Progenitor cell of endocrine pancreas (in vitro differentiated cells): ENCODE measurements at regions not wholly inside any gene's neighbourhood (a gene's known extent, or its start where the extent isn't known, plus 50 kb on each side); places are given as distances from the start of the nearest gene placed in this dataset.

Experiments
- DNase-seq: peaks from one replicate; pipeline ENCODE4 v3.0.0; 2021; ENCODE audit warnings: low spot score; ENCODE audit not compliant: unreplicated experiment
- H3K27ac Mint-ChIP-seq: 2 replicates; pipeline ENCODE4 v1.8.0; 2021; ENCODE audit warnings: mild to moderate bottlenecking, moderate library complexity, mixed read lengths
- H3K27me3 Mint-ChIP-seq: 2 replicates; pipeline ENCODE4 v1.8.0; 2021; ENCODE audit warnings: mixed read lengths
- H3K36me3 Mint-ChIP-seq: 2 replicates; pipeline ENCODE4 v1.8.0; 2022; ENCODE audit warnings: mixed read lengths; ENCODE audit not compliant: insufficient read depth
- H3K4me1 Mint-ChIP-seq: 2 replicates; pipeline ENCODE4 v1.8.0; 2021; ENCODE audit warnings: low read depth, mixed read lengths
- H3K4me3 Mint-ChIP-seq: 2 replicates; pipeline ENCODE4 v1.8.0; 2021; ENCODE audit warnings: low read depth, mild to moderate bottlenecking, moderate library complexity, mixed read lengths
- H3K9me3 Mint-ChIP-seq: 2 replicates; pipeline ENCODE4 v1.8.0; 2021; ENCODE audit warnings: low read depth, mixed read lengths
- CTCF ChIP-seq: fragments of 200-600 bp; sonication (generic); IDR thresholded peaks from one replicate; pipeline ENCODE4 v1.5.0; 2021; ENCODE audit warnings: antibody characterized with exemption, mild to moderate bottlenecking; ENCODE audit not compliant: unreplicated experiment

DNA sequence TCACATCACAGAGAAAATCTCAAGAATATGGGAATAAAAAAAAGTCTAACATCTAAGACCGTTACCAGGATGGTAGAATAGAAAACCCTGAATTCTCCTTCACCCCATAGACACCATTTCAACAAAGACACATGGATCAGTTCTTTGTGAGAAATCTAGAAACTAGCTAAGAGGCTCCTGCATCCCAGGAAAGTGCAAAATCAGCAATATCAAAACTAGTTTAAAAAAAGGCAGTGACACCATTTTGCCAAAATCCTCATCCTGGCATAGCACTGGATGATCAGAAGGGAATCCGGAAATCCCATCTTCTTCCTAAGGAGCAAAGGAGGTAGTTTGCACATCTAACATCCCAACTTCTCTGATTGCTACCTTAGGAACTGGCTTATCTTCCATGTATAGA is 88.9 kb upstream of the MAGEE2 start:
- H3K4me3 Mint-ChIP-seq, result no peak overlapping the region
- no peak for DNase-seq
- H3K36me3 Mint-ChIP-seq, result no peaks in the 10 kb centered on the region
- H3K4me1 Mint-ChIP-seq, result peaks cover 6% of the 10 kb centered on the region
- H3K27me3 Mint-ChIP-seq, result no peaks in the 10 kb centered on the region
- peaks cover 35% of the 10 kb centered on the region for H3K9me3 Mint-ChIP-seq
- no peak for TF ChIP-seq CTCF
- no peak overlapping the region for H3K27ac Mint-ChIP-seq

DNA sequence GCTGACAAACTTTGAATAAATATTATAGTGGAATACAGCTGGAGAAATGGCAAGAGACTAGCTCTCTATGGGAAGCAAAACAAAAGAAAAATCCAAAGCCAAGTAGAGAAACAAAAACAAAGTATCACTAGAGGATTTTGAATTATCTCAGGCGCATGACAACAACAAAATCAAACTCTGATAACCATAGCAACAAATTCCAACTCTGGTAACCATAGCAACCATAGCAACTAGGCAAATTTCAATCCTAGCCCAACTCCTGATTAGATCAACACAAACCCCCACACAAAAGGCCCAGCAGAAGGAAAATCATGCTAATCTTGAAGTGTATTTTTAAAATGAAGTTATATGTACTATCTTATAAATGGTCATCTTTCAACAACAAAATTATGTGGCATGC is 98.4 kb upstream of the MAGEE2 start:
- Mint-ChIP-seq H3K27ac (no peak overlapping the region), H3K27me3 (no peaks in the 10 kb centered on the region), H3K36me3 (no peaks in the 10 kb centered on the region), H3K4me1 (peaks cover 4% of the 10 kb centered on the region), H3K4me3 (no peak overlapping the region), H3K9me3 (peaks cover 22% of the 10 kb centered on the region)
- no peak for TF ChIP-seq CTCF
- no peak for DNase-seq

DNA sequence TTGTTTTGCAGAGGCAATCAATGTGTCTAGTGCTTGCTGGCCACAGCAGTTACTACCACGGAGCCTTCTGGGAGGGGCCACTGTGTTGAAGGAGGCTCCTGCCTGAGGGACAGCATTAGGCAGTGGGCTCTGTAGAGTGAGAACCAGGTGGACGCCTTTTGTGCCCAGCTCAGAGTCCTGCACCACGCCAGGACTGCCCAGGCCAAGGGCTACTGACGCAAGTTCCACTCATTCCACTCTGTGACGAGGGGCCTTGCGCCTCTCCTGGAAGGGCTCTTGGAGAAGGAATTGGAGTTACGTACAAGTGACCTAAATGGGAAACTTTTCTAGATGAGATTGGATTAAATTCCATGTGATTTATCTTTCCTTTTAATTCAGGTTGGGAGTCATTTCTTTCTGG is 102.8 kb upstream of the MAGEE2 start:
- peaks cover 13% of the 10 kb centered on the region for H3K9me3 Mint-ChIP-seq
- no peak for TF ChIP-seq CTCF
- no peak for DNase-seq
- H3K4me1 Mint-ChIP-seq, result peaks cover 9% of the 10 kb centered on the region
- no peaks in the 10 kb centered on the region for H3K36me3 Mint-ChIP-seq
- H3K4me3 Mint-ChIP-seq, result no peak overlapping the region
- H3K27me3 Mint-ChIP-seq, result no peaks in the 10 kb centered on the region
- H3K27ac Mint-ChIP-seq, result no peak overlapping the region

DNA sequence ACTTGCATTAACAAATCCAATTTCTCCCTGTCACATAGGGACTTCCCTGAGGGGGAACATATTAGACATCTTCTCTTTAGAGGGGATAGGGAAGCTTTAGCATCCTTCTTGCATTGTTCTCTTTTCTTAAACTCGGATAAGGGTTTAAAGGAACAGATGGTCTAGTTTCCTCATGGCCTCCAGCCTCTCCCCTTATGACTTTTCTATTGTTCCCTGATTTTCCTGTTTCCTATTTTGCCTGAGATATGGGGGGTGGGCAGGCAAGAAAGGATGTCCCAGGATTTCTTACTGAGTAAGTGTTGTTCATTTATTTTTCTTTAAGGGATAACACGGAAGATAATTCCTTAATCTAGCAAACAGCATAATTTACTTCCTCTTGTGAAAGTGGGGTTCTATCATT is 107.7 kb upstream of the MAGEE2 start:
- H3K9me3 Mint-ChIP-seq, result peaks cover 31% of the 10 kb centered on the region
- H3K27ac Mint-ChIP-seq, result no peak overlapping the region
- no peaks in the 10 kb centered on the region for H3K36me3 Mint-ChIP-seq
- no peak for TF ChIP-seq CTCF
- H3K4me1 Mint-ChIP-seq, result peaks cover 6% of the 10 kb centered on the region
- H3K27me3 Mint-ChIP-seq, result no peaks in the 10 kb centered on the region
- no peak for DNase-seq
- no peak overlapping the region for H3K4me3 Mint-ChIP-seq

GRCh38 chrX:75893281-75893680 is 108.2 kb upstream of the MAGEE2 start:
- Mint-ChIP-seq H3K27ac (no peak overlapping the region), H3K27me3 (no peaks in the 10 kb centered on the region), H3K4me3 (no peak overlapping the region), H3K4me1 (peaks cover 6% of the 10 kb centered on the region), H3K9me3 (peaks cover 31% of the 10 kb centered on the region), H3K36me3 (no peaks in the 10 kb centered on the region)
- no peak for TF ChIP-seq CTCF
- DNase-seq, result no peak
